Heart left ventricle (tissue), 16 donors: ENCODE measurements at regions not wholly inside any gene's neighbourhood (a gene's known extent, or its start where the extent isn't known, plus 50 kb on each side); places are given as distances from the start of the nearest gene placed in this dataset.

ENCODE experiments used
- ATAC-seq, 4 donors: fragments of 200-7000 bp; cut with Tn5 transposase; one replicate each; pipeline ENCODE4 v1.9.1; 2020 to 2022; ENCODE audit warnings: moderate library complexity in 4 of 4, mild to moderate bottlenecking in 3 of 4, moderate number of reproducible peaks in 1 of 4
- DNase-seq, 5 donors: peaks; one replicate each; pipeline ENCODE4 v3.0.0-alpha.2; 2020
- H3K27ac ChIP-seq, 12 donors: fragments of 200-600 bp; sonication (generic) in 4 of 12; one replicate each; pipeline versions ENCODE4 v1.5.0 to v1.8.0; 2016 to 2022; ENCODE audit warnings: mild to moderate bottlenecking in 2 of 12
- H3K27me3 ChIP-seq, 9 donors: fragments of 200-600 bp; sonication (generic) in 2 of 9; one replicate each; pipeline versions ENCODE4 v1.5.1 to v1.8.0; 2016 to 2022; ENCODE audit warnings: mild to moderate bottlenecking in 3 of 9
- H3K36me3 ChIP-seq, 9 donors: fragments of 200-600 bp; sonication (generic) in 2 of 9; one replicate each; pipeline versions ENCODE4 v1.5.0 to v1.8.0; 2018 to 2022; ENCODE audit warnings: mild to moderate bottlenecking in 2 of 9
- H3K4me1 ChIP-seq, 12 donors: fragments of 200-600 bp; sonication (generic) in 4 of 12; one replicate each; pipeline versions ENCODE4 v1.5.0 to v1.8.0; 2016 to 2022; ENCODE audit warnings: mild to moderate bottlenecking in 3 of 12
- H3K4me3 ChIP-seq, 12 donors: fragments of 200-600 bp; sonication (generic) in 4 of 12; one replicate each; pipeline versions ENCODE4 v1.5.0 to v1.8.0; 2017 to 2022; ENCODE audit warnings: mild to moderate bottlenecking in 9 of 12, moderate library complexity in 4 of 12
- H3K9me3 ChIP-seq, 12 donors: fragments of 200-600 bp; sonication (generic) in 4 of 12; one replicate each; pipeline versions ENCODE4 v1.5.0 to v1.8.0; 2016 to 2022; ENCODE audit warnings: mild to moderate bottlenecking in 1 of 12
- POLR2A ChIP-seq, 2 donors: fragments of 450-650 bp; IDR thresholded peaks; one replicate each; pipeline ENCODE4 v1.6.1; 2017; ENCODE audit warnings: antibody characterized with exemption in 2 of 2, mild to moderate bottlenecking in 2 of 2, moderate library complexity in 2 of 2
- WGBS, 4 donors: extraction: QIAGEN DNeasy Blood & Tissue Kit in 2 of 4; methylation state at CpG; one replicate each; pipeline versions ENCODE4 v1.1.5 to v1.1.7; 2013 to 2018; 5-methylcytosine and 5-hydroxymethylcytosine counted together
- intact Hi-C, 10 donors: fragments of 100-400 bp; cut with DNase I; formaldehyde crosslinking; loops; one replicate each; pipeline versions ENCODE4 v1.11.1 to v1.14.2; 2022
- TF ChIP-seq, protein P1 (sequence below), 12 donors: fragments of 200-600 bp; sonication (generic) in 4 of 12; IDR thresholded peaks; one replicate each; pipeline versions ENCODE4 v1.5.0 to v1.8.0; 2018 to 2022; ENCODE audit warnings: antibody characterized with exemption in 12 of 12, mild to moderate bottlenecking in 5 of 12
- donor health status: ischemic (EF 13 %, LVEDD 7.1; RV severe dilation, severe dysfunction).
- donor health status: healthy with polysubstance abuse.
- donor health status: DM: no; HTN: yes; CAD: no.
- donor health status: DM: no; HTN: no; CAD: no.
- donor health status: ischemic (EF 25% LVEDD 6.9; RV normal size, moderate dysfunction).
- donor health status: ischemic (EF 25% LVEDD 5.7; RV mildly dilated, moderate dysfunction).
- donor health status: healthy.
- donor health status: DM: yes; HTN: yes; CAD: no.
- donor health status: ischemic (EF 35%, LVEDD 5.7; RV mildly dilated, moderate dysfunction).
- donor health status: nonischemic (EF 11% LVEDD 7.7; RV severe dilation, severe dysfunction).
- donor health status: DM: yes; HTN: yes; CAD: no.
- donor health status: PGD.
- donor health status: ischemic (EF 29% LVEDD 5.4; RV normal size, mild dysfunction).
- donor health status: nonischemic (EF 23%, LVEDD 6.1; RV moderate dilation, normal function).

- ATAC-seq (no peak), DNase-seq (no peak)
- Histone ChIP-seq H3K4me1 (no peaks in the 10 kb centered on the region), H3K36me3 (no peaks in the 10 kb centered on the region), H3K27ac (no peak overlapping the region), H3K9me3 (no peaks in the 10 kb centered on the region), H3K27me3 (peaks cover 0 to 42% (median 0%) of the 10 kb centered on the region in 9 donors), H3K4me3 (no peak overlapping the region)
- intact Hi-C loops, result no loop called here
- WGBS, 4 donors, result 46 to 75% (median 59%) methylated on average over 4 to 5 of the region's 5 CpGs
- no peak for TF ChIP-seq POLR2A (IDR thresholded peaks at IDR 0.05)
- TF ChIP-seq, protein P1, sequence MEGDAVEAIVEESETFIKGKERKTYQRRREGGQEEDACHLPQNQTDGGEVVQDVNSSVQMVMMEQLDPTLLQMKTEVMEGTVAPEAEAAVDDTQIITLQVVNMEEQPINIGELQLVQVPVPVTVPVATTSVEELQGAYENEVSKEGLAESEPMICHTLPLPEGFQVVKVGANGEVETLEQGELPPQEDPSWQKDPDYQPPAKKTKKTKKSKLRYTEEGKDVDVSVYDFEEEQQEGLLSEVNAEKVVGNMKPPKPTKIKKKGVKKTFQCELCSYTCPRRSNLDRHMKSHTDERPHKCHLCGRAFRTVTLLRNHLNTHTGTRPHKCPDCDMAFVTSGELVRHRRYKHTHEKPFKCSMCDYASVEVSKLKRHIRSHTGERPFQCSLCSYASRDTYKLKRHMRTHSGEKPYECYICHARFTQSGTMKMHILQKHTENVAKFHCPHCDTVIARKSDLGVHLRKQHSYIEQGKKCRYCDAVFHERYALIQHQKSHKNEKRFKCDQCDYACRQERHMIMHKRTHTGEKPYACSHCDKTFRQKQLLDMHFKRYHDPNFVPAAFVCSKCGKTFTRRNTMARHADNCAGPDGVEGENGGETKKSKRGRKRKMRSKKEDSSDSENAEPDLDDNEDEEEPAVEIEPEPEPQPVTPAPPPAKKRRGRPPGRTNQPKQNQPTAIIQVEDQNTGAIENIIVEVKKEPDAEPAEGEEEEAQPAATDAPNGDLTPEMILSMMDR (IDR thresholded peaks at IDR 0.05), result no peak
Observed at GRCh38 chrX:40504801-40505605, 75.8 kb upstream of the ATP6AP2 start.

DNA sequence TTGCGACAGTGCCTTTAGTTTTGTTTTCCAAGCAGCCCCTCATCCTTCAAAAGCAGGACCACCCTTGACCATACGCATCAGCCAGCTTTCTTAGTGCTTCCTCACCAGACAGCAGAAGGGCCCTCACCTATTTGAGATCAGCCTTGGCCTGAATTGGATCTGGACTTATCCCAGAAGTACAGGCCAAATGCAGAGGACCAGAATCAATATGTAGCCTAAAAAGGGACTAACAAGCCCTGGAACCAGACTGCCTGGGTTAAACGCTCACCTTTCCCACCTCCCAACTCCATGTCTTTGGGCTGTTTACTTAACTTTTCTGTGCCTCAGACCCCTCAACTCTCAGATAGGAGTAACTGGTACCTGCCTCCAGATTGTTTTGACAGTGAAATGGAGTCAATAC lies 77.7 kb upstream of the ATP6AP2 start:
- ATAC-seq, result no peak
- Histone ChIP-seq H3K4me1 (no peaks in the 10 kb centered on the region), H3K27me3 (peaks cover 0 to 47% (median 0%) of the 10 kb centered on the region in 9 donors), H3K36me3 (no peaks in the 10 kb centered on the region), H3K27ac (no peak overlapping the region), H3K9me3 (no peaks in the 10 kb centered on the region), H3K4me3 (no peak overlapping the region)
- no peak for DNase-seq
- 86 to 97% (median 91%) methylated on average over 3 of the region's 3 CpGs for WGBS, 4 donors
- intact Hi-C loops, result no loop called here
- no peak for TF ChIP-seq POLR2A (IDR thresholded peaks at IDR 0.05)
- TF ChIP-seq, protein P1 (IDR thresholded peaks at IDR 0.05), result no peak

GRCh38 chrX:40502688-40503087 lies 78.1 kb upstream of the ATP6AP2 start:
- H3K4me3 ChIP-seq, result no peak overlapping the region
- ATAC-seq (no peak), DNase-seq (no peak)
- no peak overlapping the region for H3K27ac ChIP-seq
- H3K36me3 ChIP-seq, result no peaks in the 10 kb centered on the region
- H3K27me3 ChIP-seq, result peaks cover 0 to 45% (median 0%) of the 10 kb centered on the region in 9 donors
- intact Hi-C loops, result no loop called here
- H3K9me3 ChIP-seq, result no peaks in the 10 kb centered on the region
- TF ChIP-seq, protein P1 (IDR thresholded peaks at IDR 0.05), result no peak
- no peak for TF ChIP-seq POLR2A (IDR thresholded peaks at IDR 0.05)
- H3K4me1 ChIP-seq, result no peaks in the 10 kb centered on the region

DNA sequence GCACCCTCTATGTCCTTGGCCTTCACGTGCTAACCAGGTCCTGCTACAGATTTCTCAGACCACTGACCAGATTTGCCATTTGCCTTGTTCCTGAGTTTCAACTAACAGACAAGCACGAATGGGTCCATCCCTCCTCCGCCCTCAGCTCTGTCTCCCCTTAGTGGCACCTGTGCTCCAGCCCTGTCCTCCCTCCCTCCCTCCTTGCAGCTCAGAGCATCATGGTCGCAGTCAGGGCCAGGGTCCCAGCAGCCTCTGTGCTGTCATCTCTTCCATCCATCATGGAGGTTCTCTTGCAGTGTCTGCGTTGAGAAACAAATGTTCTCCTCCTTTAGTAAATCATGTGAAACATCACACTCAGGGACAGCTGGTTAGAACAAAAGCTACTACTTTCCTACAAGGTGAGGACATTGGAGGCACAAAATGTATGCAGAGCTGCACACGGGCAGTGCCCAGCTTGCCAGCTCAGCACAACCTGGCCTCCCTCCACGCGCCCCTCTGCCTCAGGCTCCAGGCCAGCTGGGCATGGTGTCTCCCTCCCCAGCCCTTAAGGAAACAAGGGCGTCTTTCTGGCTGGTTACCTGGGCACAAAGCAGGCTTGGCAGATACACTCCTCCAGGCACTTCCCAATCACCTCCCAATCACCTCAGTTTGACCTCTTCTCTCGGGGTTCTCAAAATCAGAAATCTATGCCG lies 79.5 kb upstream of the ATP6AP2 start:
- intact Hi-C loops, result no loop called here
- peaks cover 0 to 52% (median 0%) of the 10 kb centered on the region in 9 donors for H3K27me3 ChIP-seq
- H3K27ac ChIP-seq, result no peak overlapping the region
- ATAC-seq (no peak), DNase-seq (no peak)
- peaks cover 0 to 3% (median 0%) of the 10 kb centered on the region in 12 donors for H3K9me3 ChIP-seq
- TF ChIP-seq POLR2A (IDR thresholded peaks at IDR 0.05), result no peak
- TF ChIP-seq, protein P1 (IDR thresholded peaks at IDR 0.05), result no peak
- H3K36me3 ChIP-seq, result no peaks in the 10 kb centered on the region
- no peak overlapping the region for H3K4me3 ChIP-seq
- 81 to 84% (median 82%) methylated on average over 11 of the region's 11 CpGs for WGBS, 4 donors
- peaks cover 0 to 2% (median 0%) of the 10 kb centered on the region in 12 donors for H3K4me1 ChIP-seq
